Peyer's patch (tissue), 4 donors: ENCODE measurements at regions not wholly inside any gene's neighbourhood (a gene's known extent, or its start where the extent isn't known, plus 50 kb on each side); places are given as distances from the start of the nearest gene placed in this dataset.

Experiments used
- CTCF ChIP-seq, 6 experiments: fragments of 450-650 bp in 4 of 6; fragments of 200-600 bp in 2 of 6; sonication (generic) in 1 of 6; IDR thresholded peaks; one replicate each; pipeline ENCODE4 v1.5.1; 2017 to 2019; ENCODE audit warnings: antibody characterized with exemption in 6 of 6, mild to moderate bottlenecking in 3 of 6, moderate library complexity in 1 of 6
- POLR2A ChIP-seq, 2 donors: fragments of 450-650 bp; IDR thresholded peaks; one replicate each; pipeline ENCODE4 v1.5.1; 2017; ENCODE audit warnings: antibody characterized with exemption in 2 of 2, mild to moderate bottlenecking in 2 of 2, moderate library complexity in 2 of 2

GRCh38 chr12:25794571-25794970 is 163.9 kb upstream of the RASSF8 start:
- TF ChIP-seq POLR2A (IDR thresholded peaks at IDR 0.05) (no peak), CTCF (IDR thresholded peaks at IDR 0.05) (no peak)
